ENCODE measurements at regions not wholly inside any gene's neighbourhood (a gene's known extent, or its start where the extent isn't known, plus 50 kb on each side); places are given as distances from the start of the nearest gene placed in this dataset.

DNA sequence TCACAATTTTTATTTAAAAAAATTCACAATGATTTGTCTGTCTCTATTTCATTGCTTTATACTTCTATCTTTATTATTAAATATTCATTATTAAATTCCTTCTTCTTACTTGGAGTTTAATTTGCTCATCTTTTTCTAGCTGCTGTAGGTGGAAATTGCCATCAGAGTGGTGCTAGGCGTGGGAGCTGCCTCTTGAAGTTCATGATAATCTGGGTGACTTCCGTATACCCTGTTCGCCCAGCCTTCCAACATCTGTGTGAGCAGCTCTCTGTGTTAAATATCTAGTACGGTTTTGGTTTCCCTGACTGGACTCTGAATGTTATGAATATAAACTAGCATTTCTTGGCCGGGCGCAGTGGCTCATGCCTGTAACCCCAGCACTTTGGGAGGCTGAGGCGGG is 84.0 kb upstream of the RPH3AL start:
- TF ChIP-seq, protein P1, sequence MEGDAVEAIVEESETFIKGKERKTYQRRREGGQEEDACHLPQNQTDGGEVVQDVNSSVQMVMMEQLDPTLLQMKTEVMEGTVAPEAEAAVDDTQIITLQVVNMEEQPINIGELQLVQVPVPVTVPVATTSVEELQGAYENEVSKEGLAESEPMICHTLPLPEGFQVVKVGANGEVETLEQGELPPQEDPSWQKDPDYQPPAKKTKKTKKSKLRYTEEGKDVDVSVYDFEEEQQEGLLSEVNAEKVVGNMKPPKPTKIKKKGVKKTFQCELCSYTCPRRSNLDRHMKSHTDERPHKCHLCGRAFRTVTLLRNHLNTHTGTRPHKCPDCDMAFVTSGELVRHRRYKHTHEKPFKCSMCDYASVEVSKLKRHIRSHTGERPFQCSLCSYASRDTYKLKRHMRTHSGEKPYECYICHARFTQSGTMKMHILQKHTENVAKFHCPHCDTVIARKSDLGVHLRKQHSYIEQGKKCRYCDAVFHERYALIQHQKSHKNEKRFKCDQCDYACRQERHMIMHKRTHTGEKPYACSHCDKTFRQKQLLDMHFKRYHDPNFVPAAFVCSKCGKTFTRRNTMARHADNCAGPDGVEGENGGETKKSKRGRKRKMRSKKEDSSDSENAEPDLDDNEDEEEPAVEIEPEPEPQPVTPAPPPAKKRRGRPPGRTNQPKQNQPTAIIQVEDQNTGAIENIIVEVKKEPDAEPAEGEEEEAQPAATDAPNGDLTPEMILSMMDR (IDR thresholded peaks at IDR 0.05; ENCODE audit: poor library complexity, severe bottlenecking), result no peak
- TF ChIP-seq TAF1 (IDR thresholded peaks at IDR 0.05; ENCODE audit: low read depth) (no peak), EP300 (conservative IDR thresholded peaks at IDR 0.05; ENCODE audit: poor library complexity, severe bottlenecking) (no peak), EZH2 (IDR thresholded peaks at IDR 0.05; ENCODE audit: borderline replicate concordance, insufficient read depth, low read length, poor library complexity, severe bottlenecking) (no peak), POLR2AphosphoS5 (IDR thresholded peaks at IDR 0.05) (no peak), SMC3 (conservative IDR thresholded peaks at IDR 0.05; ENCODE audit: poor library complexity) (no peak), RAD21 (conservative IDR thresholded peaks at IDR 0.05) (no peak), MXI1 (conservative IDR thresholded peaks at IDR 0.05; ENCODE audit: poor library complexity, severe bottlenecking) (no peak)
- TF ChIP-seq, protein P2, sequence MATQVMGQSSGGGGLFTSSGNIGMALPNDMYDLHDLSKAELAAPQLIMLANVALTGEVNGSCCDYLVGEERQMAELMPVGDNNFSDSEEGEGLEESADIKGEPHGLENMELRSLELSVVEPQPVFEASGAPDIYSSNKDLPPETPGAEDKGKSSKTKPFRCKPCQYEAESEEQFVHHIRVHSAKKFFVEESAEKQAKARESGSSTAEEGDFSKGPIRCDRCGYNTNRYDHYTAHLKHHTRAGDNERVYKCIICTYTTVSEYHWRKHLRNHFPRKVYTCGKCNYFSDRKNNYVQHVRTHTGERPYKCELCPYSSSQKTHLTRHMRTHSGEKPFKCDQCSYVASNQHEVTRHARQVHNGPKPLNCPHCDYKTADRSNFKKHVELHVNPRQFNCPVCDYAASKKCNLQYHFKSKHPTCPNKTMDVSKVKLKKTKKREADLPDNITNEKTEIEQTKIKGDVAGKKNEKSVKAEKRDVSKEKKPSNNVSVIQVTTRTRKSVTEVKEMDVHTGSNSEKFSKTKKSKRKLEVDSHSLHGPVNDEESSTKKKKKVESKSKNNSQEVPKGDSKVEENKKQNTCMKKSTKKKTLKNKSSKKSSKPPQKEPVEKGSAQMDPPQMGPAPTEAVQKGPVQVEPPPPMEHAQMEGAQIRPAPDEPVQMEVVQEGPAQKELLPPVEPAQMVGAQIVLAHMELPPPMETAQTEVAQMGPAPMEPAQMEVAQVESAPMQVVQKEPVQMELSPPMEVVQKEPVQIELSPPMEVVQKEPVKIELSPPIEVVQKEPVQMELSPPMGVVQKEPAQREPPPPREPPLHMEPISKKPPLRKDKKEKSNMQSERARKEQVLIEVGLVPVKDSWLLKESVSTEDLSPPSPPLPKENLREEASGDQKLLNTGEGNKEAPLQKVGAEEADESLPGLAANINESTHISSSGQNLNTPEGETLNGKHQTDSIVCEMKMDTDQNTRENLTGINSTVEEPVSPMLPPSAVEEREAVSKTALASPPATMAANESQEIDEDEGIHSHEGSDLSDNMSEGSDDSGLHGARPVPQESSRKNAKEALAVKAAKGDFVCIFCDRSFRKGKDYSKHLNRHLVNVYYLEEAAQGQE (IDR thresholded peaks at IDR 0.05; ENCODE audit: borderline replicate concordance), result no peak

Measured in neural cell (in vitro differentiated cells).